ENCODE measurements at regions not wholly inside any gene's neighbourhood (a gene's known extent, or its start where the extent isn't known, plus 50 kb on each side); places are given as distances from the start of the nearest gene placed in this dataset.

- TF ChIP-seq, protein P1, sequence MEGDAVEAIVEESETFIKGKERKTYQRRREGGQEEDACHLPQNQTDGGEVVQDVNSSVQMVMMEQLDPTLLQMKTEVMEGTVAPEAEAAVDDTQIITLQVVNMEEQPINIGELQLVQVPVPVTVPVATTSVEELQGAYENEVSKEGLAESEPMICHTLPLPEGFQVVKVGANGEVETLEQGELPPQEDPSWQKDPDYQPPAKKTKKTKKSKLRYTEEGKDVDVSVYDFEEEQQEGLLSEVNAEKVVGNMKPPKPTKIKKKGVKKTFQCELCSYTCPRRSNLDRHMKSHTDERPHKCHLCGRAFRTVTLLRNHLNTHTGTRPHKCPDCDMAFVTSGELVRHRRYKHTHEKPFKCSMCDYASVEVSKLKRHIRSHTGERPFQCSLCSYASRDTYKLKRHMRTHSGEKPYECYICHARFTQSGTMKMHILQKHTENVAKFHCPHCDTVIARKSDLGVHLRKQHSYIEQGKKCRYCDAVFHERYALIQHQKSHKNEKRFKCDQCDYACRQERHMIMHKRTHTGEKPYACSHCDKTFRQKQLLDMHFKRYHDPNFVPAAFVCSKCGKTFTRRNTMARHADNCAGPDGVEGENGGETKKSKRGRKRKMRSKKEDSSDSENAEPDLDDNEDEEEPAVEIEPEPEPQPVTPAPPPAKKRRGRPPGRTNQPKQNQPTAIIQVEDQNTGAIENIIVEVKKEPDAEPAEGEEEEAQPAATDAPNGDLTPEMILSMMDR (IDR thresholded peaks at IDR 0.05; ENCODE audit: low read depth, low read length, missing control alignments), result no peak
- H3K4me3 ChIP-seq (replicated peaks; ENCODE audit: low read depth, low read length), result no peak overlapping the region
- DNase-seq (ENCODE audit: extremely low read depth, low read depth), result no peak
Observed at GRCh38 chr2:180672377-180672776, 308.0 kb upstream of the UBE2E3 start.

DNA sequence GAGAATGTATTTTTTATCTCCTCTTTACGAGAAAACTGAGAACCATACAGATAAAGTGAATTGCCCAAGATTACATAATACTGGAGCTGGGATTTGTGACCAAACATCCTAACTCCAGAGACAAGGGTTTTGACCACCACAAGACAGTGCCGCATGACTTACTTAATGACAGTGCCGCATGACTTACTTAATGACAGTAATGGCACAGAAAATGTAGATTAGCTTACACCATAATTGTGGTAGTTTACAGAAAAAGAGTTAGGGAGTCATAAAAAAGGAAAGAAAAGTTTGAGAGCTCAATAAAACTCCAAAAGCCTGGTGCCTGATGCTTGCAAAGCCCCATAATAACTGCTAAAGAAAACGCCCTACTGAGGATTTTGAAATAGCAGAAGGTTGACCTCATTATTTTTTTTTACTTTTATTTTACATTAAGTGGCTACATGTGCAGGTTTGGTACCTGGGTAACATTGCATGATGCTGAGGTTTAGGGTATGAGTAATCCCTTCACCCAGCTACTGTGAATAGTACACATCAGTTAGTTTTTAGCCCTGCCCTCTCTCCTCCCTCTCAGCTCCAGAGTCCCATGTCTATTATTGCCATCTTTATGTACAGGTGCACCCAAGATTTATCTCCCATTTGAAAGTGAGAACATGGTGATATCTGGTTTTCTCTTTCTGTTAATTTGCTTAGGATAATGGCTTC lies 310.0 kb upstream of the UBE2E3 start:
- no peak for DNase-seq (ENCODE audit: extremely low read depth, low read depth)
- H3K4me3 ChIP-seq (replicated peaks; ENCODE audit: low read depth, low read length), result no peak overlapping the region
- TF ChIP-seq, protein P1 (IDR thresholded peaks at IDR 0.05; ENCODE audit: low read depth, low read length, missing control alignments), result no peak

- H3K4me3 ChIP-seq (replicated peaks; ENCODE audit: low read depth, low read length), result no peak overlapping the region
- TF ChIP-seq, protein P1 (IDR thresholded peaks at IDR 0.05; ENCODE audit: low read depth, low read length, missing control alignments), result no peak
- DNase-seq (ENCODE audit: extremely low read depth, low read depth), result no peak
Observed at GRCh38 chr2:180669016-180669415, 311.4 kb upstream of the UBE2E3 start.

- TF ChIP-seq, protein P1 (IDR thresholded peaks at IDR 0.05; ENCODE audit: low read depth, low read length, missing control alignments), result no peak
- DNase-seq (ENCODE audit: extremely low read depth, low read depth), result no peak
- H3K4me3 ChIP-seq (replicated peaks; ENCODE audit: low read depth, low read length), result no peak overlapping the region
Observed at GRCh38 chr2:180664507-180664906, 315.9 kb upstream of the UBE2E3 start.

GRCh38 chr2:180662941-180663471 lies 317.4 kb upstream of the UBE2E3 start:
- TF ChIP-seq, protein P1 (IDR thresholded peaks at IDR 0.05; ENCODE audit: low read depth, low read length, missing control alignments), result no peak
- no peak for DNase-seq (ENCODE audit: extremely low read depth, low read depth)
- H3K4me3 ChIP-seq (replicated peaks; ENCODE audit: low read depth, low read length), result no peak overlapping the region

GRCh38 chr2:180662521-180662920 lies 317.9 kb upstream of the UBE2E3 start:
- no peak overlapping the region for H3K4me3 ChIP-seq (replicated peaks; ENCODE audit: low read depth, low read length)
- no peak for DNase-seq (ENCODE audit: extremely low read depth, low read depth)
- TF ChIP-seq, protein P1 (IDR thresholded peaks at IDR 0.05; ENCODE audit: low read depth, low read length, missing control alignments), result no peak

DNA sequence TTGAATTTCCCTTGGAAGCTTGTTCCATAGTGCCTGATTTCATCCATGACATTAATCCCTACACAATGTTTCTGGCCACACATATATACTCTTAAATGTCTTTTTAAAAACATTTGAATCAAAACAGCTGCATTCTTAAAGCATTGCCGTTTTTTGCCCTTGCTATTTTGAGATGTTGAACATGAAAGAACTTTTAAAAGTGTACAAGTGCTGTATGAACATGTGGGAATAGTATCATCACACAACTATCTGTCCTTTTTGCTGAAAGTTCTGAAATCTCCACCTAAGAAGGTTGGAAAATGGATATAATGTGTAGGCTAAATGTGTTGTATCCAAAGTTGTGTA lies 318.7 kb upstream of the UBE2E3 start:
- no peak for DNase-seq (ENCODE audit: extremely low read depth, low read depth)
- TF ChIP-seq, protein P1 (IDR thresholded peaks at IDR 0.05; ENCODE audit: low read depth, low read length, missing control alignments), result no peak
- no peak overlapping the region for H3K4me3 ChIP-seq (replicated peaks; ENCODE audit: low read depth, low read length)

All from HFF-Myc (cell line).